Endothelial cell of umbilical vein (primary cell): ENCODE measurements at regions not wholly inside any gene's neighbourhood (a gene's known extent, or its start where the extent isn't known, plus 50 kb on each side); places are given as distances from the start of the nearest gene placed in this dataset.

Source experiments
- BruUV-seq: library from RNA; stranded (reverse); fragments of 400-500 nt; replicated peaks from 2 replicates; lab custom pipeline; 2021; lab: Mats Ljungman, UMichigan
- CTCF ChIA-PET: fragments of 300-600, 350-600 bp; sonication (Branson Sonifier 250); formaldehyde crosslinking; loops from one replicate; lab custom pipeline; 2021; ENCODE audit warnings: antibody characterized with exemption, inconsistent platforms; lab: Charles Lee
- POLR2A ChIA-PET: fragments of 300-600, 350-600 bp; sonication (Branson Sonifier 250); formaldehyde crosslinking; loops from one replicate; lab custom pipeline; 2021; ENCODE audit warnings: antibody characterized with exemption, inconsistent platforms; lab: Charles Lee
- DNase-seq: peaks from one replicate; pipeline ENCODE4 v3.0.0-alpha.2; 2011; ENCODE audit warnings: low read depth, low spot score
- FAIRE-seq: peaks from 2 replicates; lab custom pipeline; 2011; peaks lifted over from hg19 to GRCh38; lab: Jason Lieb, UNC
- H2AFZ ChIP-seq: 2 replicates; pipeline ENCODE4 v1.6.0; 2012; ENCODE audit warnings: low read depth, low read length, control low read depth, inconsistent platforms
- H3K27ac ChIP-seq: 2 replicates; pipeline ENCODE4 v1.5.1; 2011; ENCODE audit warnings: low read depth, mild to moderate bottlenecking, control low read depth, low read length, moderate library complexity; ENCODE audit not compliant: insufficient read depth
- H3K27me3 ChIP-seq, 2 experiments: 2 replicates each; pipeline versions ENCODE4 v1.6.0 to v1.6.1; 2011; ENCODE audit warnings: low read length in 2 of 2, mixed read lengths in 1 of 2; ENCODE audit not compliant: control insufficient read depth in 2 of 2, insufficient read depth in 2 of 2
- H3K36me3 ChIP-seq, 2 experiments: 2 replicates in 1 of 2; 3 replicates in 1 of 2; pipeline ENCODE4 v1.5.1; 2011; ENCODE audit warnings: low read length in 2 of 2, mild to moderate bottlenecking in 1 of 2, moderate library complexity in 1 of 2; ENCODE audit not compliant: control insufficient read depth in 2 of 2, insufficient read depth in 2 of 2; ENCODE audit errors: extremely low read depth in 1 of 2
- H3K4me1 ChIP-seq: 3 replicates; pipeline ENCODE4 v1.5.1; 2011; ENCODE audit warnings: mild to moderate bottlenecking, low read length; ENCODE audit not compliant: control insufficient read depth, insufficient read depth; ENCODE audit errors: extremely low read depth
- H3K4me2 ChIP-seq: 2 replicates; pipeline ENCODE4 v1.6.1; 2011; ENCODE audit warnings: low read length, control low read depth, mixed read lengths; ENCODE audit not compliant: insufficient read depth
- H3K4me3 ChIP-seq, 3 experiments: fragments of 200-600 bp in 1 of 3; sonication (generic), shearing (Covaris generic) in 1 of 3; replicated peaks in 1 of 3; 2 replicates each; pipeline ENCODE4 v1.5.1; 2011 to 2016; ENCODE audit warnings: control low read depth in 3 of 3, low read length in 3 of 3, mild to moderate bottlenecking in 2 of 3, inconsistent platforms in 1 of 3, low read depth in 1 of 3, moderate library complexity in 1 of 3; ENCODE audit not compliant: insufficient read depth in 1 of 3
- H3K79me2 ChIP-seq: 2 replicates; pipeline ENCODE4 v1.6.0; 2012; ENCODE audit warnings: low read length, inconsistent platforms; ENCODE audit not compliant: control insufficient read depth, insufficient read depth
- H3K9ac ChIP-seq: replicated peaks from 2 replicates; pipeline ENCODE3; 2011; ENCODE audit warnings: low read length, control low read depth; ENCODE audit not compliant: insufficient read depth; ENCODE audit errors: extremely low read depth
- H3K9me1 ChIP-seq: replicated peaks from 3 replicates; pipeline ENCODE4 v1.6.0; 2011; ENCODE audit warnings: mild to moderate bottlenecking, low read length; ENCODE audit not compliant: control insufficient read depth, insufficient read depth; ENCODE audit errors: extremely low read depth
- H3K9me3 ChIP-seq: replicated peaks from 2 replicates; pipeline ENCODE4 v1.5.1; 2012; ENCODE audit warnings: low read length, inconsistent platforms; ENCODE audit not compliant: control insufficient read depth, insufficient read depth
- H4K20me1 ChIP-seq: replicated peaks from 2 replicates; pipeline ENCODE3; 2011; ENCODE audit warnings: mild to moderate bottlenecking, low read length; ENCODE audit not compliant: control insufficient read depth, insufficient read depth; ENCODE audit errors: extremely low read depth
- FOS ChIP-seq: IDR thresholded peaks from 2 replicates; pipeline ENCODE4 v1.6.1; 2011; ENCODE audit warnings: mild to moderate bottlenecking, low read length, moderate library complexity, borderline replicate concordance; ENCODE audit not compliant: insufficient read depth
- GATA2 ChIP-seq: IDR thresholded peaks from 2 replicates; pipeline ENCODE4 v1.7.0; 2011; ENCODE audit warnings: low read depth, mild to moderate bottlenecking, moderate library complexity, mixed read lengths, low read length; ENCODE audit not compliant: insufficient read length, insufficient read depth
- JUN ChIP-seq: IDR thresholded peaks from 2 replicates; pipeline ENCODE4 v1.6.1; 2011; ENCODE audit warnings: borderline replicate concordance, low read depth; ENCODE audit not compliant: insufficient read length, insufficient read depth
- MYC ChIP-seq: IDR thresholded peaks from one replicate; pipeline ENCODE4 v1.6.1; 2011; ENCODE audit warnings: mild to moderate bottlenecking, low read depth, low read length
- POLR2A ChIP-seq: IDR thresholded peaks from 2 replicates; pipeline ENCODE4 v1.6.1; 2012; ENCODE audit warnings: low read depth, mild to moderate bottlenecking, control low read depth, low read length
- POLR2AphosphoS5 ChIP-seq: IDR thresholded peaks from 2 replicates; pipeline ENCODE4 v1.6.1; 2012; ENCODE audit warnings: low read depth, mild to moderate bottlenecking, control low read depth, low read length, moderate library complexity; ENCODE audit not compliant: insufficient read depth
- dilution Hi-C: fragments of 300-500 bp; cut with MboI; formaldehyde crosslinking; loops from one replicate; pipeline ENCODE4 v1.15.0; 2019; ENCODE audit warnings: low sequenced_read_pairs; ENCODE audit not compliant: extremely low pct_ligation_motif_present
- intact Hi-C: fragments of 100-400 bp; cut with micrococcal nuclease; formaldehyde crosslinking; loops from one replicate; pipeline ENCODE4 v1.10.0; 2022
- TF ChIP-seq, protein P1 (sequence below): IDR thresholded peaks from 2 replicates; pipeline ENCODE4 v1.6.1; 2011; ENCODE audit not compliant: insufficient read depth, insufficient read length
- TF ChIP-seq, protein P2 (sequence below), 2 donors: IDR thresholded peaks; 1 replicate in 1 of 2; 2 replicates in 1 of 2; pipeline ENCODE4 v1.5.1; 2011; ENCODE audit warnings: low read length in 2 of 2, mild to moderate bottlenecking in 2 of 2, moderate library complexity in 2 of 2, control low read depth in 1 of 2, inconsistent platforms in 1 of 2, low read depth in 1 of 2; ENCODE audit not compliant: insufficient read depth in 1 of 2; ENCODE audit errors: extremely low read depth in 1 of 2

DNA sequence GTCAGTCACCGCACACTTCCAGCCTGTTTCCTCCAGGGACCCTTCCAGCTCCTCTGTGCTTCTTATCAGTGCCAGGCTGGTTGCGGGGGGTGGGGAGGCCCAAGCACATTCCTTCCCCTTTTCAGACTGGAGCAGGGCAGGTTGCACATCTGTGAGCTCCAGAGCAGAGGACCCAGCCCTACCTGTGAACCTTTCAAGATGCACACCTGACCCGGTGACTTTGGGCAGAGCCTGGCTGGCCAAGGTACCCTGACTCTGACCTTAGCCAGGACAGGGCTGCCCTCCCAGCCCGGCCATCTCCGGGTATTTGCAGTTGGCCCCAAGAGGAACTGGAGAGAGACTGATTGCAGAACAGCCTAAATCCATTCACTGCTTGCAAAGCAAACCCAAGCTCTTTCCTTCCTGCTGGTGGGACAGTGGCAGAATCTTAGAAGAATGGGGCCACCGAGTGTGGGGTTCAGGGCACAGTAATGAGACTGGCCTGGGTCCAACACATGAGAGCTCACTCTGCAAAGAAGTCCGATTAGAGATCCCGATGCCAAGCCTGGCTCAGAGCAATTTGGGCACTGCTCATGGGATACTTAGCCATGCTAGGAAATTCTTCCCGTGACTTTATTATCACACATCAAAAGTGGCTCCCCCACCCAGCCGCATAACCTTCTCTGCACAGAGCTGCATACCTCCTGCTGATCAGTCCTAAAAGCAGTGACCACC is 64.7 kb upstream of the CCND1 start:
- Histone ChIP-seq H3K4me2 (no peak overlapping the region), H4K20me1 (no peaks in the 10 kb centered on the region), H3K79me2 (no peaks in the 10 kb centered on the region), H3K4me3 (no peak overlapping the region), H3K9ac (no peak overlapping the region), H3K4me1 (no peaks in the 10 kb centered on the region), H3K36me3 (no peaks in the 10 kb centered on the region), H2AFZ (no peak overlapping the region), H3K9me3 (no peaks in the 10 kb centered on the region), H3K27ac (no peak overlapping the region), H3K9me1 (no peaks in the 10 kb centered on the region), H3K27me3 (peaks cover 2 to 13% of the 10 kb centered on the region in 2 experiments)
- POLR2A ChIA-PET: no interaction called here
- no peak for TF ChIP-seq GATA2
- TF ChIP-seq MYC: no peak
- no peak for TF ChIP-seq FOS
- no peak for TF ChIP-seq POLR2AphosphoS5
- TF ChIP-seq POLR2A: no peak
- TF ChIP-seq, protein P1, sequence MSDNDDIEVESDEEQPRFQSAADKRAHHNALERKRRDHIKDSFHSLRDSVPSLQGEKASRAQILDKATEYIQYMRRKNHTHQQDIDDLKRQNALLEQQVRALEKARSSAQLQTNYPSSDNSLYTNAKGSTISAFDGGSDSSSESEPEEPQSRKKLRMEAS: no peak
- no peak for TF ChIP-seq JUN
- TF ChIP-seq, protein P2, sequence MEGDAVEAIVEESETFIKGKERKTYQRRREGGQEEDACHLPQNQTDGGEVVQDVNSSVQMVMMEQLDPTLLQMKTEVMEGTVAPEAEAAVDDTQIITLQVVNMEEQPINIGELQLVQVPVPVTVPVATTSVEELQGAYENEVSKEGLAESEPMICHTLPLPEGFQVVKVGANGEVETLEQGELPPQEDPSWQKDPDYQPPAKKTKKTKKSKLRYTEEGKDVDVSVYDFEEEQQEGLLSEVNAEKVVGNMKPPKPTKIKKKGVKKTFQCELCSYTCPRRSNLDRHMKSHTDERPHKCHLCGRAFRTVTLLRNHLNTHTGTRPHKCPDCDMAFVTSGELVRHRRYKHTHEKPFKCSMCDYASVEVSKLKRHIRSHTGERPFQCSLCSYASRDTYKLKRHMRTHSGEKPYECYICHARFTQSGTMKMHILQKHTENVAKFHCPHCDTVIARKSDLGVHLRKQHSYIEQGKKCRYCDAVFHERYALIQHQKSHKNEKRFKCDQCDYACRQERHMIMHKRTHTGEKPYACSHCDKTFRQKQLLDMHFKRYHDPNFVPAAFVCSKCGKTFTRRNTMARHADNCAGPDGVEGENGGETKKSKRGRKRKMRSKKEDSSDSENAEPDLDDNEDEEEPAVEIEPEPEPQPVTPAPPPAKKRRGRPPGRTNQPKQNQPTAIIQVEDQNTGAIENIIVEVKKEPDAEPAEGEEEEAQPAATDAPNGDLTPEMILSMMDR (IDR thresholded peaks at IDR 0.05; ENCODE audit: extremely low read depth in 1 of 2, insufficient read depth in 1 of 2, low read depth in 1 of 2, low read length in 2 of 2): no peak
- DNase-seq (no peak), FAIRE-seq (no peak)
- intact Hi-C loops (no loop called here), dilution Hi-C loops (no loop called here)
- BruUV-seq: no TSS peak
- CTCF ChIA-PET: interaction anchor here (0.9 kb wide), 1 partner anchor 12 kb away, joined by 3 read pairs; no protein-coding TSS in a partner anchor
